ENCODE measurements at regions not wholly inside any gene's neighbourhood (a gene's known extent, or its start where the extent isn't known, plus 50 kb on each side); places are given as distances from the start of the nearest gene placed in this dataset.
"Not testable (repeated sequence)": the region's sequence is repeated elsewhere in the genome, so short reads cannot be mapped to it uniquely, and the experiment has no call there.

DNA sequence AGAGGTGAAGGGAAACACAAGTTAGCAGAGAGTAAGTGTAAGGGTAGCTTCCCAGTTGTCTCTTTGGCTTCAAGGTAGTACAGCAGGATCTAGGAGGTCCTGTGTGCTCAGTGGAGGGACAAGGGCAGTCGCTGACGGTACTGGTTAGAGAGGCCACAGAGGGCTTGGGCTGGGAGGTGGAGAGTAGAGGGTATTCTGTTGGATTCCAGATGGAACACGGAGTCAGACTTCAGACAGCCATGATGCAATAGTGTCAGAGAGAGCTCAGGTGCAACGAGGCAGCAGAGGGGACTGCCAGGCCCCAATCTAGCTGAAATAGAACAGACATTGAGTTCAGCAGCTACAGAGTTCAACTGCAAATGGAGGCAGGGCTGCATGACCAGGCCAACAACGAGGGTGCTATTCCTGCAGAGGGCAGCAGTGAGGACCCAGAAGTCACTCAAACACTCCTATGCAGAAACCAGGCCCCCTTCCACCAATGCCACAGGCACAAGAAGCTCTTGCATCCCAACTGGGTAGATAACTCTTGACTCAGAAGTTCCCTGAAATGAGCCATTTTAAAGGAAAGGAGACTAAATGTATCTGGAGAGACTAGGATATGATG lies 325.0 kb upstream of the ESRRG start:
- DNase-seq (ENCODE audit: low read depth in 2 of 2): peak in 1 of 2 donors; percentile 1

DNA sequence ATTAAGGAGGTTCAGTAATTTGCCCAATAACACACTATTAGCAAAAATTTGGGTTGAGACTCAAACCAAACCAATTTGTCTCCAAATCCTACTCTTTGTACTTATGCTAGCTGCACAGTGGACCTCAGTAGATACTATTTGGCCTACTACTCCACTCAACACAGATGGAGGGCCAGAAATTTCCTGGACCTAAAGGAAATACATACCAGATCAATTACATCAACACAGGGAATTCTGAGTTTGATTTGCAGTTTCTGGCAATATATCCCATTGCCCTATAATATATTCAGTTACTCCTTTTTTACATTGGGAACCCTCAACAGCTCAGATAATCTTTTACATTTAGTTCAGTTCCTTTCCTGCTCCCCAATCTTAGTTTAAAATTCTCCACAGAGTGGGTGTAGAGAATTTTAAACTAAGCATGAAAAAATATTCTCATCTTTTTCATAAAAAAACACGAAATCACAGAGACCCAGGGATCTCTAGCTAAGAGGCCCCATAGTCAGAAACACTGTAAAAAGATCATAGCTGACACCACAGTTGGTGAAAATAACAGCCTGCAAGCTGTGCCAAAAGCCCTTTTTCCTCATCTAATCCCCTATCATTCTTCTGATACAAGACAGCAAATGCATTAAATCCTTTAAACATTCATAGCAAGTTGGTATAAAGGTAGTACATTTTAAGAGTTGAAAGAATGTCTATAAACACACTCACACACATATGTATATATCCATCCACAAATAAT lies 317.7 kb upstream of the ESRRG start:
- DNase-seq (ENCODE audit: low read depth in 2 of 2): no peak

GRCh38 chr1:217039926-217040325 lies 316.7 kb upstream of the ESRRG start:
- DNase-seq (ENCODE audit: low read depth in 2 of 2): no peak

GRCh38 chr1:217039139-217039538 lies 315.9 kb upstream of the ESRRG start:
- DNase-seq (ENCODE audit: low read depth in 2 of 2): not testable (repeated sequence)

DNA sequence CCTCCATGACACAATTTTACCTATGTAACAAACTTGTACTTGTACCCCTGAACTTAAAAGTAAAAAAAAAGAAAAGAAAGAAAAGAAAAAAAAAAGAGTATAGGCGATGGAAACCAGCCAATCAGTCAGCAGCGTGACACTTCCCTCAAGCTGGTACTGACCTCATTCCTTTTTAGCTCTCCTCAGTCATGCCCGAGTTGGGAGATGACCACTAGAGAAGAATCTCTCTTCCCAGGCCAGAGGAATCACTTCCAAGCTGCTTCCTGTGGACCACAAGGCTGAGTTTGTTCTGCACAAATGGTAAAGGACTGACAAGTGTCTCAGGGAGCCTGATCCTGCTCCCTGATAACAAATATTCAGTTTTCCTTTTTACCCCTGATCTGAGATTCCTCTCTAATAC lies 313.5 kb upstream of the ESRRG start:
- no peak for DNase-seq (ENCODE audit: low read depth in 2 of 2)

- DNase-seq (ENCODE audit: low read depth in 2 of 2): no peak
These were observed 309.6 kb upstream of the ESRRG start for GRCh38 chr1:217032715-217033367.

- DNase-seq (ENCODE audit: low read depth in 2 of 2): no peak
These were observed 306.3 kb upstream of the ESRRG start for GRCh38 chr1:217029281-217030157.

DNA sequence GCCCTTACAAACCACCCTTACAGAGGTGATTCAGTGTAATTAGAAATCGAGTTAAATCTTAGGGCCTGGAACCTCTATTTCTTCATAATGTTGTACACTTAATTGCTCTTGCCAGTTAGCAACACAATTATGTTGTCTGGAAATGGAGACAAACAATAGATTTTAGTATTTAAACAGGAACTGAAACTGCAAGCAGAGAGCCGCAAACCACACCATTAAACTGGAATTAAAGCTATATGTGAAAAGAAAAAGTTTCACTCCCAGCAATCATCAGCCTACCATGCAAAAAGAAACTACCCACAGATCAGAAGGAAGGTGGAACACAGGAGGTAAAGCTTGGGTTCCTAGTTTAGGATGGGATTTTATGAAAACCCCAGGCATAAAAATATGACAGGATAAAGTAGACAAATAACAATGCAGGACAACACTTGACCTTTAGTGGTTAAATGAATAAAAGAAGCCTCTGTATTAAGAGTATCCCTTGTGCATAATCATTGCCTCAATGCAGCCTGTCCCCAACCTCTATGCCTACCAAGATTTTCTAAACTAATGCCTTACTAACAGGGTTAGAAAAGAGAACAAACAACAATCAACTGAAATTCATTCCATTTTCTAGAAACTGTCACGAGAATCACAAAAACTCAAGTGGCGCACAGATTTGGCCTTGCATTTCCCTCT lies 304.3 kb upstream of the ESRRG start:
- no peak for DNase-seq (ENCODE audit: low read depth in 2 of 2)

DNA sequence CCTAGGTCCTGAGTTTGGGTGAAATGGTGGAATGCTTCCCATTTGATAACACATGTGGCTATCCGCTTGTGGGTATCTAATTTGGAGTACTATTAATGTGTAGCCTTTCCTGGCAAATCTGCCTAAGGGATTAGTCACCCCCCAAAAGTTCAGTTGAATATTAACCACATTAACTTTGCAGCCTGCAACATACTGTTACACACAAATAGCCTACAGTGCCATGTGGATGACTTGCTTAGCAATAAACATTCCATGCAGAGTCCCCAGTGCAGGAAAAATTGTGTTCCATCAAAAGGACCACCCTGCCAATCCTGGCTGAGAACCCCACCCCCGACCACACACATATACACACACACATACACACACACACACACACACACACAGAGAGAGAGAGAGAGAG lies 303.3 kb upstream of the ESRRG start:
- DNase-seq (ENCODE audit: low read depth in 2 of 2): no peak

DNA sequence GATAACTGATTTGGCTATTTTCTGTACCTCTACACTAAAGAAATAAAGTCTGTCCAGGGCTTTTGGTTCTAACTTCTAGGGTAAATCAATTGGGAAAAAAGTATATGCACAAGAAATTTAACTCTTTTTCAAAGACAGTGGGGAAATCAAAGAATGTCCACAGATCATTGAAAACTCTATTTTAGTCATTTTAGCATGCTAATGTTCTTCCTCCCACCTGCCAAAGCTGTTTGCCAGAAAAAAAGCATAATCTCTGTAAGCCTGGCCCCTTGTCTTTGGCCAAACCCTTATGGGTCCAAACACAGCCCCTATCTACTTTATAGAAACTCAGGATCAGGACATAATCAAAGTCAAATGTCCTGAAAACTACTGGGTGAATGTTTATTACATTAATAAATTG lies 302.2 kb upstream of the ESRRG start:
- DNase-seq (ENCODE audit: low read depth in 2 of 2): no peak

DNA sequence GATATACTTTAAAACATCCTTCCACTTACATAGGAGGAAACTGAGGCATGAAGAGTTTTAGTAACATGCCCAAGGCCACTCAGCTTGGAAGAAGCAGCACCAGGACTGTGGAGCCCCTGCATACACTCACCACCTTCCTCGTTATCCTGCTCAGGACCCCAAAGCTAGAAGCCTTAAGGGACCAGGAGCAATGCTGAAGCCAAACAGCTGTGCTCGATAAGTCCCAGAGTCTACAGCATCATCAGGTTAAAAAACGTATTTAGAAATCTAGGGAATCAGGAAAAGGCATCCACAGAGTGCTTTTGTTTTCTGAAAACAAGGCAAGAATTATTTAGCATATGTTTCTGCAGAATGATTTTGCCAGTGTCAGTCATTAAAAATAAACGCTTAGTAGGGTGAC lies 301.7 kb upstream of the ESRRG start:
- no peak for DNase-seq (ENCODE audit: low read depth in 2 of 2)

- no peak for DNase-seq (ENCODE audit: low read depth in 2 of 2)
These were observed 298.7 kb upstream of the ESRRG start for GRCh38 chr1:217021956-217022355.

- DNase-seq (ENCODE audit: low read depth in 2 of 2): no peak
These were observed 298.2 kb upstream of the ESRRG start for GRCh38 chr1:217021400-217021799.

- DNase-seq (ENCODE audit: low read depth in 2 of 2): no peak
These were observed 296.2 kb upstream of the ESRRG start for GRCh38 chr1:217019475-217019874.

DNA sequence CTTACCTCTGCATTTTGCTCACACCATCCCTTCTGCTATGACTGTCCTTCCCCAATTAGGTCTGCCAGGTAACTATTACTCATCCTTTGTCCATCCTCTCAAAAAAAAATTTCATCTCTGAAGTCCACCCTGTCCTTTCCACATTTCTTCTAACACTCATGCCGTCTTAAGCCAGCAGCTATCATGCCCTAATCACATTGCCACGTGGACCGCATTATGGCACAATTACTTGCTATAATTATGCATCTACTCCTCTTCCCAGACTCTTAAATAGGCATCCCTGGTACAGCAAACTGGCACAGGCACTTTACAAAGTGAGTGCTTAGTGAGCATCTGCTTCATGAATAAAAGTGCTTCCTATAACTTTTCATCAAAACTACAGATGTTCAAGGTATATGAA lies 295.4 kb upstream of the ESRRG start:
- no peak for DNase-seq (ENCODE audit: low read depth in 2 of 2)

- DNase-seq (ENCODE audit: low read depth in 2 of 2): no peak
These were observed 293.9 kb upstream of the ESRRG start for GRCh38 chr1:217017165-217017564.

GRCh38 chr1:217014066-217014465 lies 290.8 kb upstream of the ESRRG start:
- no peak for DNase-seq (ENCODE audit: low read depth in 2 of 2)

DNA sequence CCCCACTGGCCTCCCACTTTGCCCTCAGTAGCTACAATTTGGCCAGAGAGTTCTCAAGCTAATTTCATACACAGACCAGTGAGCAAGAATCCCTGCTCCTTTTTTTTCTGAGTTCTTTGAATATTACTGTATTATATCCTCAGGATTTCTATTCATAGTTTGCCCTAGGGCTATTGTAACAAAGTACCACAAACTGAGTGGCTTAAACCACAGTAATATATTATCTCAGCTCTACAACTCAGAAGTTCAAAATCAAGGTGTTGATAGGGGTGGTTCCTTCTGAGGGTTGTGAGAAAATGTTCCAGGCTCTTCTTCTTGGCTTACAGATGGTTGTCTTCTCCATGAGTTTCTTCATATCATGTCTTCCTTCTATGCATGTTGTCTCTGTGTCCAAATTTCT lies 289.4 kb upstream of the ESRRG start:
- no peak for DNase-seq (ENCODE audit: low read depth in 2 of 2)

GRCh38 chr1:217011097-217011496 lies 287.9 kb upstream of the ESRRG start:
- DNase-seq (ENCODE audit: low read depth in 2 of 2): no peak

DNA sequence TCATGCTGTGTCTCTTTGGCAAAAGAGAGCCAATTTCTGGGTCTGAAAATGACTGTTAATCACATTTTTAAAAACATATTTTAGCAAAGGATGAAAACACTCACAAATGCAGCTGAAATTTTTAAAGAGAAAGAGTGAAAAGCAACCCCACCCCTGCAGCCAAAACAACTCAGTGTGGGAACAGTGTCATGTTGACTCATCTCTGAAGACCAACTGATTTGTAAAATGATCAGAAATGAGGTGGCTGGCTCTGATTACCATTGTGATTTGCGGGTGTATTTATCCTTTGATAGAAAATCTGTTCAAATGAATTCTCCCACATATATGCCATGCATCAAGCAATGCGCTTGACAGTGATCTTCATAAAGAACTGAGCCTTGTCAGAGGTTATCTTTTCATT lies 287.0 kb upstream of the ESRRG start:
- no peak for DNase-seq (ENCODE audit: low read depth in 2 of 2)

GRCh38 chr1:217009376-217009775 lies 286.1 kb upstream of the ESRRG start:
- no peak for DNase-seq (ENCODE audit: low read depth in 2 of 2)
